Spleen (tissue), 7 donors: ENCODE measurements at regions not wholly inside any gene's neighbourhood (a gene's known extent, or its start where the extent isn't known, plus 50 kb on each side); places are given as distances from the start of the nearest gene placed in this dataset.

Source experiments
- CTCF ChIP-seq, 11 experiments: fragments of 200-600 bp in 7 of 11; fragments of 450-650 bp in 4 of 11; sonication (generic) in 4 of 11; IDR thresholded peaks in 8 of 11; conservative IDR thresholded peaks in 3 of 11; 1 replicate in 7 of 11; 2 replicates in 4 of 11; pipeline versions ENCODE4 v1.4.0 to v1.8.0; 2016 to 2021; ENCODE audit warnings: antibody characterized with exemption in 11 of 11, inconsistent platforms in 4 of 11, mild to moderate bottlenecking in 1 of 11
- POLR2AphosphoS5 ChIP-seq, 3 donors: sonication (generic); formaldehyde crosslinking; IDR thresholded peaks; one replicate each; pipeline ENCODE4 v1.5.1; 2017; ENCODE audit warnings: antibody characterized with exemption in 3 of 3
- donor health status: DM: no; HTN: no; CAD: no; lungs with moderate emphysema.
- donor health status: DM: no; HTN: no; CAD: no.
- donor health status: DM: no; HTN: no; CAD: no.

- TF ChIP-seq CTCF (IDR thresholded peaks at IDR 0.05 in 8 of 11, conservative IDR thresholded peaks at IDR 0.05 in 3 of 11) = no peak
- no peak for TF ChIP-seq POLR2AphosphoS5 (IDR thresholded peaks at IDR 0.05)
Observed at GRCh38 chr7:69062020-69062765, 536.1 kb upstream of the AUTS2 start.
